IMR-90 (cell line): ENCODE measurements at regions not wholly inside any gene's neighbourhood (a gene's known extent, or its start where the extent isn't known, plus 50 kb on each side); places are given as distances from the start of the nearest gene placed in this dataset.

Experiments used
- BHLHE40 ChIP-seq: fragments of 150-350 bp; IDR thresholded peaks from 2 replicates; pipeline ENCODE4 v1.6.1; 2016; ENCODE audit warnings: mild to moderate bottlenecking, low read depth, low read length
- CTCF ChIP-seq: conservative IDR thresholded peaks from 2 replicates; pipeline ENCODE4 v1.5.1; 2012; ENCODE audit warnings: mild to moderate bottlenecking, low read depth, low read length, improper control_type of control experiment
- ELK1 ChIP-seq: fragments of 150-350 bp; IDR thresholded peaks from 2 replicates; pipeline ENCODE4 v1.6.1; 2016; ENCODE audit warnings: low read depth, mild to moderate bottlenecking, low read length, moderate library complexity, borderline replicate concordance
- MXI1 ChIP-seq: IDR thresholded peaks from 2 replicates; pipeline ENCODE4 v1.6.1; 2012; ENCODE audit warnings: low read depth, mild to moderate bottlenecking, low read length, moderate library complexity, borderline replicate concordance
- NFE2L2 ChIP-seq: fragments of 150-350 bp; IDR thresholded peaks from 2 replicates; pipeline ENCODE4 v1.6.1; 2016; ENCODE audit warnings: low read depth, mild to moderate bottlenecking, low read length
- POLR2A ChIP-seq: IDR thresholded peaks from 2 replicates; pipeline ENCODE4 v1.6.1; 2012; ENCODE audit warnings: mild to moderate bottlenecking, low read depth, low read length
- RAD21 ChIP-seq: IDR thresholded peaks from 2 replicates; pipeline ENCODE4 v1.6.1; 2012; ENCODE audit warnings: low read length, improper control_type of control experiment
- RFX5 ChIP-seq: IDR thresholded peaks from 2 replicates; pipeline ENCODE4 v1.8.0; 2012; ENCODE audit warnings: low read depth, mild to moderate bottlenecking, low read length, moderate library complexity
- USF2 ChIP-seq: fragments of 150-350 bp; IDR thresholded peaks from 2 replicates; pipeline ENCODE4 v1.6.1; 2017; ENCODE audit warnings: mild to moderate bottlenecking, antibody characterized with exemption, low read length, low read depth

GRCh38 chr3:80983753-80984152 lies 777.7 kb downstream of the GBE1 start:
- TF ChIP-seq CTCF: no peak
- no peak for TF ChIP-seq BHLHE40
- no peak for TF ChIP-seq POLR2A
- TF ChIP-seq RAD21: no peak
- no peak for TF ChIP-seq NFE2L2
- no peak for TF ChIP-seq USF2
- no peak for TF ChIP-seq ELK1
- no peak for TF ChIP-seq RFX5
- TF ChIP-seq MXI1: no peak
